ENCODE measurements at regions not wholly inside any gene's neighbourhood (a gene's known extent, or its start where the extent isn't known, plus 50 kb on each side); places are given as distances from the start of the nearest gene placed in this dataset.

DNA sequence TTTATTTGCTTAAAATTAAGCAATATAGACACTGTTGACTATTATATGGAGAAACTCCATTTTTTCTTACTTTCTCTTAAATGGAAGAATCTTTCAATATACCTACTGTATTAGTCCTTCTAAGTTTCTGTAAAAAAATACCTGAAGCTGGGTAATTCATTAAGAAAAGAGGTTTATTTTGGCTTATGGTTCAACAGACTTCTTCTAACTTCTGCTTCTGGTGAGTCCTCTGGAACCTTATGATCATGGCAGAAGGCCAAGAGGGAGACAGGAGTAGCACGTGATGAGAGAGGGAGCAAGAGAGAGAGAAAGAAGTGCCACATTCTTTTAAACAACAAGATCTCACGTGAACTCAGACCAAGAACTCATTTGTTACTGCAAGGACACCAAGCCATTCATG lies 573.3 kb downstream of the MCTP2 start:
- no peaks in the 10 kb centered on the region for H3K27me3 ChIP-seq (ENCODE audit: insufficient read depth, low read length)
- H3K9ac ChIP-seq (ENCODE audit: low read length): no peak overlapping the region
- no peak overlapping the region for H3K27ac ChIP-seq (ENCODE audit: low read depth, low read length, poor library complexity, severe bottlenecking)
- no peaks in the 10 kb centered on the region for H3K9me3 ChIP-seq (ENCODE audit: low read length)
- H3K4me2 ChIP-seq (ENCODE audit: low read length): no peak overlapping the region
- H4K20me1 ChIP-seq (ENCODE audit: insufficient read depth, low read length): no peaks in the 10 kb centered on the region
- H2AFZ ChIP-seq (ENCODE audit: low read length): no peak overlapping the region
- H3K4me1 ChIP-seq (ENCODE audit: insufficient read depth, low read length, severe bottlenecking): no peaks in the 10 kb centered on the region
- H3K36me3 ChIP-seq (ENCODE audit: insufficient read depth, low read length): no peaks in the 10 kb centered on the region
- TF ChIP-seq EZH2 (IDR thresholded peaks at IDR 0.05; ENCODE audit: borderline replicate concordance, low read length): no peak
- TF ChIP-seq, protein P1, sequence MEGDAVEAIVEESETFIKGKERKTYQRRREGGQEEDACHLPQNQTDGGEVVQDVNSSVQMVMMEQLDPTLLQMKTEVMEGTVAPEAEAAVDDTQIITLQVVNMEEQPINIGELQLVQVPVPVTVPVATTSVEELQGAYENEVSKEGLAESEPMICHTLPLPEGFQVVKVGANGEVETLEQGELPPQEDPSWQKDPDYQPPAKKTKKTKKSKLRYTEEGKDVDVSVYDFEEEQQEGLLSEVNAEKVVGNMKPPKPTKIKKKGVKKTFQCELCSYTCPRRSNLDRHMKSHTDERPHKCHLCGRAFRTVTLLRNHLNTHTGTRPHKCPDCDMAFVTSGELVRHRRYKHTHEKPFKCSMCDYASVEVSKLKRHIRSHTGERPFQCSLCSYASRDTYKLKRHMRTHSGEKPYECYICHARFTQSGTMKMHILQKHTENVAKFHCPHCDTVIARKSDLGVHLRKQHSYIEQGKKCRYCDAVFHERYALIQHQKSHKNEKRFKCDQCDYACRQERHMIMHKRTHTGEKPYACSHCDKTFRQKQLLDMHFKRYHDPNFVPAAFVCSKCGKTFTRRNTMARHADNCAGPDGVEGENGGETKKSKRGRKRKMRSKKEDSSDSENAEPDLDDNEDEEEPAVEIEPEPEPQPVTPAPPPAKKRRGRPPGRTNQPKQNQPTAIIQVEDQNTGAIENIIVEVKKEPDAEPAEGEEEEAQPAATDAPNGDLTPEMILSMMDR (IDR thresholded peaks at IDR 0.05; ENCODE audit: low read length): no peak
- H3K4me3 ChIP-seq (ENCODE audit: low read depth, low read length, poor library complexity, severe bottlenecking): no peak overlapping the region
- no peaks in the 10 kb centered on the region for H3K9me2 ChIP-seq (ENCODE audit: low read depth, low read length)
- H3F3A ChIP-seq (ENCODE audit: insufficient read depth, low read length): no peaks in the 10 kb centered on the region
- H3K79me2 ChIP-seq (ENCODE audit: insufficient read depth, low read length): no peaks in the 10 kb centered on the region

GRCh38 chr15:94815110-94815731 lies 583.9 kb downstream of the MCTP2 start:
- H4K20me1 ChIP-seq (ENCODE audit: insufficient read depth, low read length): no peaks in the 10 kb centered on the region
- H3K27ac ChIP-seq (ENCODE audit: low read depth, low read length, poor library complexity, severe bottlenecking): no peak overlapping the region
- H2AFZ ChIP-seq (ENCODE audit: low read length): no peak overlapping the region
- H3K9me2 ChIP-seq (ENCODE audit: low read depth, low read length): no peaks in the 10 kb centered on the region
- no peak for TF ChIP-seq EZH2 (IDR thresholded peaks at IDR 0.05; ENCODE audit: borderline replicate concordance, low read length)
- no peak overlapping the region for H3K9ac ChIP-seq (ENCODE audit: low read length)
- no peak overlapping the region for H3K4me2 ChIP-seq (ENCODE audit: low read length)
- no peaks in the 10 kb centered on the region for H3F3A ChIP-seq (ENCODE audit: insufficient read depth, low read length)
- no peak overlapping the region for H3K4me3 ChIP-seq (ENCODE audit: low read depth, low read length, poor library complexity, severe bottlenecking)
- H3K9me3 ChIP-seq (ENCODE audit: low read length): no peaks in the 10 kb centered on the region
- H3K36me3 ChIP-seq (ENCODE audit: insufficient read depth, low read length): no peaks in the 10 kb centered on the region
- H3K4me1 ChIP-seq (ENCODE audit: insufficient read depth, low read length, severe bottlenecking): no peaks in the 10 kb centered on the region
- no peaks in the 10 kb centered on the region for H3K27me3 ChIP-seq (ENCODE audit: insufficient read depth, low read length)
- H3K79me2 ChIP-seq (ENCODE audit: insufficient read depth, low read length): no peaks in the 10 kb centered on the region

- no peak overlapping the region for H3K4me3 ChIP-seq (ENCODE audit: low read depth, low read length, poor library complexity, severe bottlenecking)
- no peaks in the 10 kb centered on the region for H3K9me3 ChIP-seq (ENCODE audit: low read length)
- H3K79me2 ChIP-seq (ENCODE audit: insufficient read depth, low read length): no peaks in the 10 kb centered on the region
- H2AFZ ChIP-seq (ENCODE audit: low read length): no peak overlapping the region
- H4K20me1 ChIP-seq (ENCODE audit: insufficient read depth, low read length): no peaks in the 10 kb centered on the region
- no peak overlapping the region for H3K9ac ChIP-seq (ENCODE audit: low read length)
- no peaks in the 10 kb centered on the region for H3K9me2 ChIP-seq (ENCODE audit: low read depth, low read length)
- no peaks in the 10 kb centered on the region for H3F3A ChIP-seq (ENCODE audit: insufficient read depth, low read length)
- H3K36me3 ChIP-seq (ENCODE audit: insufficient read depth, low read length): no peaks in the 10 kb centered on the region
- H3K4me2 ChIP-seq (ENCODE audit: low read length): no peak overlapping the region
- H3K27me3 ChIP-seq (ENCODE audit: insufficient read depth, low read length): no peaks in the 10 kb centered on the region
- TF ChIP-seq, protein P1 (IDR thresholded peaks at IDR 0.05; ENCODE audit: low read length): no peak
- TF ChIP-seq EZH2 (IDR thresholded peaks at IDR 0.05; ENCODE audit: borderline replicate concordance, low read length): no peak
- H3K4me1 ChIP-seq (ENCODE audit: insufficient read depth, low read length, severe bottlenecking): no peaks in the 10 kb centered on the region
- H3K27ac ChIP-seq (ENCODE audit: low read depth, low read length, poor library complexity, severe bottlenecking): no peak overlapping the region
Observed at GRCh38 chr15:94815914-94816313, 584.6 kb downstream of the MCTP2 start.
